A673 (cell line): ENCODE measurements at regions not wholly inside any gene's neighbourhood (a gene's known extent, or its start where the extent isn't known, plus 50 kb on each side); places are given as distances from the start of the nearest gene placed in this dataset.

Source experiments
- BruUV-seq: library from RNA; stranded (reverse); fragments of 400-500 nt; replicated peaks from 2 replicates; lab custom pipeline; 2021; lab: Mats Ljungman, UMichigan
- CTCF ChIA-PET: fragments of 300-600 bp; sonication (Branson Sonifier 250); formaldehyde crosslinking; loops from one replicate; lab custom pipeline; 2022; ENCODE audit warnings: antibody characterized with exemption; lab: Charles Lee
- POLR2A ChIA-PET: fragments of 300-600 bp; sonication (Branson Sonifier 250); formaldehyde crosslinking; loops from one replicate; lab custom pipeline; 2022; ENCODE audit warnings: antibody characterized with exemption; ENCODE audit not compliant: low non-redundant PET; lab: Charles Lee
- DNase-seq: peaks from one replicate; pipeline ENCODE4 v3.0.0-alpha.2; 2015; ENCODE audit warnings: low spot score
- H3K27ac ChIP-seq: fragments of 200-600 bp; sonication (generic); 2 replicates; pipeline ENCODE4 v1.5.1; 2016; ENCODE audit warnings: mixed run types, low read depth, mild to moderate bottlenecking, mixed read lengths, antibody characterized with exemption, low read length; ENCODE audit not compliant: poor library complexity, severe bottlenecking
- H3K27me3 ChIP-seq: fragments of 200-600 bp; sonication (generic); replicated peaks from 2 replicates; pipeline ENCODE4 v1.6.1; 2017; ENCODE audit warnings: mixed run types, low read depth, mild to moderate bottlenecking, mixed read lengths, antibody characterized with exemption, low read length; ENCODE audit not compliant: insufficient read depth, poor library complexity
- H3K36me3 ChIP-seq: fragments of 200-600 bp; sonication (generic); 2 replicates; pipeline ENCODE4 v1.6.1; 2016; ENCODE audit warnings: mixed run types, mild to moderate bottlenecking, mixed read lengths, antibody characterized with exemption, low read length; ENCODE audit not compliant: insufficient read depth, poor library complexity, severe bottlenecking
- H3K4me1 ChIP-seq: fragments of 200-600 bp; sonication (generic); 2 replicates; pipeline ENCODE4 v1.6.1; 2017; ENCODE audit warnings: mixed run types, mild to moderate bottlenecking, mixed read lengths, antibody characterized with exemption, low read length; ENCODE audit not compliant: insufficient read depth, poor library complexity, severe bottlenecking
- H3K4me3 ChIP-seq: fragments of 200-600 bp; sonication (generic); 2 replicates; pipeline ENCODE4 v1.5.1; 2016; ENCODE audit warnings: low read depth, mixed run types, mild to moderate bottlenecking, mixed read lengths, low read length; ENCODE audit not compliant: poor library complexity, severe bottlenecking
- H3K9me3 ChIP-seq: fragments of 200-600 bp; sonication (generic); 2 replicates; pipeline ENCODE4 v1.6.1; 2016; ENCODE audit warnings: mixed run types, low read depth, mild to moderate bottlenecking, mixed read lengths, antibody characterized with exemption, low read length; ENCODE audit not compliant: poor library complexity, severe bottlenecking
- EZH2 ChIP-seq: fragments of 200-600 bp; sonication (generic); IDR thresholded peaks from 2 replicates; pipeline ENCODE4 v1.6.1; 2017; ENCODE audit warnings: borderline replicate concordance, low read depth, mild to moderate bottlenecking, mixed read lengths, antibody characterized with exemption, low read length; ENCODE audit not compliant: poor library complexity, severe bottlenecking
- intact Hi-C: fragments of 100-400 bp; cut with micrococcal nuclease; formaldehyde crosslinking; loops from one replicate; pipeline ENCODE4 v1.10.0; 2022; ENCODE audit not compliant: unreplicated experiment
- TF ChIP-seq, protein P1 (sequence below): fragments of 300-800, 200-600 bp; sonication (generic); conservative IDR thresholded peaks from 2 replicates; pipeline ENCODE4 v1.5.1; 2017; ENCODE audit warnings: low read depth, mild to moderate bottlenecking, antibody characterized with exemption, low read length, moderate library complexity, mixed read lengths

DNA sequence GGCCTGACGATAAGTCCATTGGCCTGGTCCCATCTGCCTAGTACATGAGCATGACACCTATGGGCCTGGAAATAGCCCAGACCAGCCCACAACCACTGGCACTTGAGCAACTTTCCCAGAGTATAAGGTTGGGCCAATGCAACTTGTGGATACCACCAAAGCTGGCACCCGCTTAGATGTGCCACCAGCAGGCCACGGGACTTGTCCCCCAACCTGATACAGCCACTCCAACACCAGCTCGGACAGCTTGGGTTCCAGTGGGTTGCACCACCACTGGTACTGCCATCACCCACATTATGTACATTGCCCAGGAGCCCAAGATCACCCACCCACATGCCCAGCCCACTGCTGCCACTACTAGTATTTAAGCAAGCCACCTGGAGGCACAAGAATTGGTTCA lies 381.2 kb downstream of the GBE1 start:
- TF ChIP-seq EZH2 = no peak
- TF ChIP-seq, protein P1, sequence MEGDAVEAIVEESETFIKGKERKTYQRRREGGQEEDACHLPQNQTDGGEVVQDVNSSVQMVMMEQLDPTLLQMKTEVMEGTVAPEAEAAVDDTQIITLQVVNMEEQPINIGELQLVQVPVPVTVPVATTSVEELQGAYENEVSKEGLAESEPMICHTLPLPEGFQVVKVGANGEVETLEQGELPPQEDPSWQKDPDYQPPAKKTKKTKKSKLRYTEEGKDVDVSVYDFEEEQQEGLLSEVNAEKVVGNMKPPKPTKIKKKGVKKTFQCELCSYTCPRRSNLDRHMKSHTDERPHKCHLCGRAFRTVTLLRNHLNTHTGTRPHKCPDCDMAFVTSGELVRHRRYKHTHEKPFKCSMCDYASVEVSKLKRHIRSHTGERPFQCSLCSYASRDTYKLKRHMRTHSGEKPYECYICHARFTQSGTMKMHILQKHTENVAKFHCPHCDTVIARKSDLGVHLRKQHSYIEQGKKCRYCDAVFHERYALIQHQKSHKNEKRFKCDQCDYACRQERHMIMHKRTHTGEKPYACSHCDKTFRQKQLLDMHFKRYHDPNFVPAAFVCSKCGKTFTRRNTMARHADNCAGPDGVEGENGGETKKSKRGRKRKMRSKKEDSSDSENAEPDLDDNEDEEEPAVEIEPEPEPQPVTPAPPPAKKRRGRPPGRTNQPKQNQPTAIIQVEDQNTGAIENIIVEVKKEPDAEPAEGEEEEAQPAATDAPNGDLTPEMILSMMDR = no peak
- DNase-seq = no peak
- intact Hi-C loops = no loop called here
- Histone ChIP-seq H3K9me3 (no peaks in the 10 kb centered on the region), H3K4me1 (no peaks in the 10 kb centered on the region), H3K27ac (no peak overlapping the region), H3K36me3 (no peaks in the 10 kb centered on the region), H3K27me3 (no peaks in the 10 kb centered on the region), H3K4me3 (no peak overlapping the region)
- no TSS peak for BruUV-seq
- ChIA-PET CTCF (no interaction called here), POLR2A (no interaction called here)

DNA sequence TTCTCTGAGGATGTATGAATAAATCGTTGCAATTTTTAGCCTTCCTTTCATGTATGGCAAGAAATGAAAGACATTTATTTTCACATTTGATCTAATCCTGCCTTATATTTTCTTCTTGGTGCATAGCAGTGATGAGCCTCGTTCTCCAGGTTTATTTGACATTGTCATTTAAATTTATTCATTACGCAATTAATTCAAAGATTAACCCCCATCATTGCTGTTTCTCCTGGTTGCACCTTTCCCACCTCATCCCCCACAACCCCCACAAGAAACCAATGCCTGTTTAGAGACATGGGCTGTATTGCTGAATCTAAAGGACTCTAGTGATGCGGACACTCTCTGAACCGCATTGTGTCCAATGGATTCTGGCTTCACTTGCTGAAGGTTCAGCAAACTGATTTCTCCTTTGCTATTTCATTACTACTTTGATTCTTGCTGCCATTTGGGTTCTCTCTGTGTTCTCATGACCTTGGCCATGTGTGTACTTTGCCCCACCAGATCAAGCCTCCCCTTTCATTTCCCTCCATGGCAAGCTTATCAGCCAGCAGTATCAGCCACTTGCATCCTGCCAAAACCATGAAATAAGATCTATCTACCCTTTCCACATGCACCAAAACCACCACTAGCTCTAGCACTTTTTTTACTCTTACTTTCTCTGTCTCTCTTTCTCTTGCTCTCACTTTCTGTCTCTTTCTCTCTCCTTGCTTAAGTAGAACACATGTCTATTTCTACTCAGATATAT lies 382.7 kb downstream of the GBE1 start:
- Histone ChIP-seq H3K4me1 (no peaks in the 10 kb centered on the region), H3K27ac (no peak overlapping the region), H3K36me3 (no peaks in the 10 kb centered on the region), H3K27me3 (no peaks in the 10 kb centered on the region), H3K9me3 (no peaks in the 10 kb centered on the region), H3K4me3 (no peak overlapping the region)
- ChIA-PET CTCF (no interaction called here), POLR2A (no interaction called here)
- TF ChIP-seq, protein P1 = no peak
- TF ChIP-seq EZH2 = no peak
- DNase-seq = no peak
- intact Hi-C loops = no loop called here
- no TSS peak for BruUV-seq

DNA sequence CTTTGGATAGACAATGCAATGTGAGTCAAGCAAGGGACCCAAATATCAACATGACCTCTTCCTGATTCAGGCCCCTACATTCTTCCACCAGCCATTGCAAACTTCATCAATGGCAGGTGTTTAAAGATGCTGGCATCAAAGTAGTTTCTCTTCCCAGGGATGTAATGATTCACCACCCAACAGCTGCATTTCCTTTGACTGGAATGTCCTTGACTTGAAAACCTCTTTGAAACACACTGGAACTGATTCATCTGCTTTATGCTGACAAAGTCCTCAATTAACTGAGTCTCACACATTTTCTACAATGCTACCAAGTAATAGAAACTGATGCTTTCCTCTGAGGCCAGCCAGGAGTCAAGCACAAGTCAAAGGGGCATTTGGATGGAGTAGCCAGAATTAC lies 385.5 kb downstream of the GBE1 start:
- TF ChIP-seq, protein P1 = no peak
- no peak for TF ChIP-seq EZH2
- Histone ChIP-seq H3K4me3 (no peak overlapping the region), H3K36me3 (no peaks in the 10 kb centered on the region), H3K27ac (no peak overlapping the region), H3K4me1 (no peaks in the 10 kb centered on the region), H3K27me3 (no peaks in the 10 kb centered on the region), H3K9me3 (no peaks in the 10 kb centered on the region)
- no peak for DNase-seq
- no TSS peak for BruUV-seq
- intact Hi-C loops = no loop called here
- CTCF ChIA-PET = no interaction called here
- POLR2A ChIA-PET = no interaction called here
